ENCODE measurements at regions not wholly inside any gene's neighbourhood (a gene's known extent, or its start where the extent isn't known, plus 50 kb on each side); places are given as distances from the start of the nearest gene placed in this dataset.
"Not testable (repeated sequence)": the region's sequence is repeated elsewhere in the genome, so short reads cannot be mapped to it uniquely, and the experiment has no call there.

DNA sequence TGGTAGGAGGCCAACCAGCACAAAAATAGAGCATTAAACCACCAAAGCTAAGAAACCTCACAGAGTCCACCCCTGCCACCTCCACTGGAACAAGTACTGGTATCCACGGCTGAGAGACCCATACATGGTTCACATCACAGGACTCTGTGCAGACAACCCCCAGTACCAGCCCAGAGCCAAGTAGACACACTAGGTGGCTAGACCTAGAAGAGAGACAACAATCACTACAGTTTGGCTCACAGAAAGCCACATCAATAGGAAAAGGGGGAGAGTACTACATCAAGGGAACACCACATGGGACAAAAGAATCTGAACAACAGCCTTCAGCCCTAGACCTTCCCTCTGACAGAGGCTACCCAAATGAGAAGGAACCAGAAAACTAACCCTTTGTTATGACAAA is 1614.9 kb downstream of the EFNB2 start:
- not testable (repeated sequence) for H3K4me3 ChIP-seq (ENCODE audit: low read depth, low read length); DNase-seq (ENCODE audit: low read depth)

DNA sequence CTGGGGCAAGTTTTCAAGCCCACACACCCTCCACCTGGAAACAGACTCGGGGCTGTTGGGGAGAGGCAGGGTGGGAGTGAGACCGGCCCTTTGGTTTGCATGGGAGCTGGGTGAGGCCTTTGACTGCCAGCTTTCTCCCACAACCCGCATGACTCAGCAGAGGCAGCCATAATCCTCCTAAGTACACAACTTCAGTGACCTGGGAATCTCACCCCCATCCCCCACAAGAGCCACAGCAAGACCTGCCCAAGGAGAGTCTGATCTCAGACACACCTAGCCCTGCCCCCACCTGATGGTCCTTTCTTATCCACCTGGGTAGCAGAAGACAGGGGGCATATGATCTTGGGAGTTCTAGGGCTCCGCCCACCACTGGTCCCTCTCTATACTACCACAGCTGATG is 1615.4 kb downstream of the EFNB2 start:
- H3K4me3 ChIP-seq (ENCODE audit: low read depth, low read length) = no peak overlapping the region
- no peak for DNase-seq (ENCODE audit: low read depth)

DNA sequence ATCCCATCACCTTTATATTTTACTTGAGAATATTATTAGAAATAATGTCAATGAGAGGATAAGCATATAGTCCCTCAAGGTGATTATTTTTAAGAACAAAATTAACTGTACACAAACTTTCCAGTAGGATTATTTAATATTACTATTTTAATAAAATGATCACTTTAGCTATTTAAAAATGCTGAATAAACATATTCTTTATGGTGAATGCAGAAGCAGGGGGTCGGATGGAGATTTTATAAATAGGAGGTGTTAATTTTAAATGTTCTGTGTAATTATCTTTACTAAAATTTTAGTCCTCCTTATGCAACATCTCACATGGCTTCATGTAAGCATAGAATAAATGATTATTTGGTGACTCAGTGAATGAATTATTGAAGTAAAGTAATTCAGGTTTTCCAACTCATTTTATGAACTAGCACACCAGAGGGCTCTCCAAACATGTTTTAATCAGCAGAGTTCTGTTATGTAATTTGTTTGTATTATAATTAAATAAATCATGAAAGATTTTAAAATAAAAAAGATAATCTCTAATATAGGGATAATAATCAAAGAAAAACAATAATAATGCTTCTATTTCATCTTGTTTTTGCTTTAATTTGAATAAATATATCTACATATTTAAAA is 1635.2 kb downstream of the EFNB2 start:
- no peak overlapping the region for H3K4me3 ChIP-seq (ENCODE audit: low read depth, low read length)
- no peak for DNase-seq (ENCODE audit: low read depth)

DNA sequence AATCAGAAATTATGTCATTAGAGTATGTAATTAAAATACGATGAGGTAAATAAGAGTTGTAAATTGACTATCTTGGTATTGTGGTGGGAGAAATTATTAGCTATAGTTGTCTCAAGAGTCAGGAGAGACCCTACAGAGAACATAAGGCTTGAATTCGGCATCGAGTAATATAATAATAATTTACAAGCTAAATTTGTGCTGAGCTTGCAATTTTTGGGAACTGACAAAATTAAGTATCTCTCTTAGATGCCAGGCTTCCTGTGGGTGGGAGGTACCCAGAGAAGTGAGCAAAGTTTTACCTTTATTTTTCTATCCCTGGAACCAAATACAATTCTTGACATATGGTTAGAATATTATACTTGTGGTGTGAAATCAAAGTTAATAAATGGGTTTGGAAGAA is 1637.0 kb downstream of the EFNB2 start:
- no peak overlapping the region for H3K4me3 ChIP-seq (ENCODE audit: low read depth, low read length)
- DNase-seq (ENCODE audit: low read depth) = no peak

DNA sequence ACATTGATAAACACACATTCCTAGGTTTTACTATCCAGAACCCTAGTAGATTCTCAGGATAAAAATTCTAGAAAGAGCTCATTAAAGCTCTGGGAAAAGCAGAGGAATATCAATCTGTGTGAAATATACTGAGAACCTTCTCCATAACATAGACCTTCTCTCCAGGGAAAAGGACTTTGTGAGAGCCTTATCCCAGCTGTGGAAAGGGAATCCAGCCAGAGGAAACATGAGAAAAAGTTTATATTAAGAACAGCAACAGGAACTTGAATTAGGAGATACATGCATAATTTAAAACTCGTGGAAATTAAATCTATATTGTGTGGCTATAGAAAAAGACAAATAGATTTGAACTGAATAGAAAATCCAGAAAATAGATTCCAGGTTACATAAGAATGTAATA is 1639.9 kb downstream of the EFNB2 start:
- no peak overlapping the region for H3K4me3 ChIP-seq (ENCODE audit: low read depth, low read length)
- DNase-seq (ENCODE audit: low read depth) = no peak

DNA sequence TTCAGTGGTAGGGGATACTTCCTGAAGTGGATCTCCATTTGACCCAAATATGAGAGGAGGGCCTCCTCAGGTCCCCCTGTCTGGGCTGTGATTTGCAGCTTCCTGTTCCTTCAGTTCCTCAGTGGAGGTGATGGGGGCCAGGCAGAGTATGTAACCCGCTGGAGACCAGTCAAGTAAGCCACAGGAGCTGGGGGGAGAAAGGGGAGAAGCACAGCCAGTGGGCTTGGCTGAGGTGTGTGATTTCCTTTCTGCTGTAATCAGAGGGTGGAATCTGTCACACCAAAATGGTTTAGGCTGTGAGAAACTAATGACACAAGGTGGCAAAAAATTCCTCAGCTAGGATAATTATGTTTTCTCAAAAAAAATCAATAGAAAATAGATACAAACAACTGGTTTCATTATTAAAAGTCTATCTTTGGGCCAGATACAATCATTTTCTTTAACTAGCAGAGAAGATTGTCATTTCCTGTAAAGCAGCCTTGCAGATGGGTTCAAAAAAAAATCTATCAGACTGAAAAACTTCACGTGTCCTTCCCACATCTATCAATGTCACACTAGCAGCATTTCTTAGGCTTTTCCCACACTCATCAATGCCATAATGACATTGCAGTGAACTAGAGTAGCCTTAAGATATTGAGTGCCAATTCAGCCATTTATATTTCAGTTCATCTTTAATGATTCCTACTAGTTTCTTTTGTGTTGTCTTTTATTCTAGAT is 1660.3 kb downstream of the EFNB2 start:
- DNase-seq (ENCODE audit: low read depth) = no peak
- no peak overlapping the region for H3K4me3 ChIP-seq (ENCODE audit: low read depth, low read length)

DNA sequence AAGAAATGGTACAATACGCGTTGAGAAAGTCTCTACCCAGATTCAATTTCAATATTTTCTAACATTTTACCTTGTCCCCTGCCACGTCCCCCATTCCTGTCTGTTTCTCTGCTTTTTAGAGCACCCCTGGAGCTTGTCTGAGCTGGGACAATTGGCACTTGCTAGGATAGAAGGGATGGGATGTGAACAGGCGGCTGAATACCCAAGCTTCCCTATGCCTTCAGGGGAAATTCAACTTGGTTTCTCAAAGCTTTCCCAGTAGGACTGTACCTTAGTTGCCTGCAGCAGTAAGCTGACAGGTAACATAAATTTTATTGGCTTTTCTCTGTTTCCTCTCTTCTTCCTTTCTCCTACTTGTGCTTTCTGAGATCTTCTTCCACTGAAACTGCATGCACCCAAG is 1663.3 kb downstream of the EFNB2 start:
- no peak overlapping the region for H3K4me3 ChIP-seq (ENCODE audit: low read depth, low read length)
- DNase-seq (ENCODE audit: low read depth) = no peak

DNA sequence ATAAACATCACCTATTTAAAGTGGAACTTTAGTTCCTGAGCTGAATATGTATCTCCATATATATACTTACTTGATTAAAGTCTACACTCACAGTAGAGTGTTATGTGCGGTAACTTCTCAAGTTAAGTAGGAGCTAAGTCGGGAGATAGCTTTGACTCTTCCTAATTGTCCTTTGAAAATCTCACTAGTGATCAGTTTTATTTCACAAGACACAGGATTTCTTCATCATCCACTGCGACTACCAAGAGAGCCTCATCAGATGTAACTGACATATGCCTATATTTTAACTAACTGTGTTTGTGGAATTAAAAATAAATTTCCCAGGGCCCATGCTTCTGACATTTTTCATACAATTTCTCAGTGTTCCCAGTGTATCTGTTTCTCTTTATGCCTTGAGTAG is 1664.0 kb downstream of the EFNB2 start:
- no peak overlapping the region for H3K4me3 ChIP-seq (ENCODE audit: low read depth, low read length)
- DNase-seq (ENCODE audit: low read depth) = no peak

DNA sequence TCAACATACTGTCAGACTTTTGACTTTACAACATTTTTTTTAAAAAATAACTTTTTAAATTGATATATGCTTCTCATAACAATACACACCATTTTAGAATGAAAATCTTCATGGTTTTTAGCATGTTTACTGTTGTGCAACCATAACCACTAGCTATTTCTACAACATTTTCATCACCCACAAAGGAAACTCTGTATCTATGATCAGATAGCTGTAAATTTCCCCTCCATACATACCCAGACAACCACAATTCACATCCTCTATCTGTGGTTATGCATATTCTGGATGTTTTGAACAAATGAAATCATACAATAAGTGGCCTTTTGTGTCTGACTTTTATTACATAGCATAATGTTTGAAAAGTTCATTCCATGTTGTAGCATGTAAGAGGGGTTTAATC is 1666.0 kb downstream of the EFNB2 start:
- no peak overlapping the region for H3K4me3 ChIP-seq (ENCODE audit: low read depth, low read length)
- DNase-seq (ENCODE audit: low read depth) = no peak

DNA sequence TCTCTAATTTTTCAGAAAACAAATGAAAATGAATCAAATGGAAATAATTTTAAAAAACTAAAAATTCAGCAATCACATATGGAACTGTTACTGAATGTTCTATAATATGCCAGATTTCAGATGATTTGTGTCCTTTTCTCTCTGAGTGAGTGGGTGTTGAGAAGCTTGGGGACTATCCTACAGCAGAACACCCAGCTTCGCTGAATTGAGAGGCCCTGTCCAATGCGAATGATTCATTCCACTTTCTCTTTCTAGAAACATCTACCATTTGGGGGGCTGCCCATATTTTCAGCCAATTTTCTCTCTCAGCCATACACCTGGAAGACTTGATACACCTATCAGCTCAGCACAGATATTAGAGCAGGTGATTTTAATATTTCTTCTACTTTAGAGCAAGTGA is 1666.7 kb downstream of the EFNB2 start:
- no peak overlapping the region for H3K4me3 ChIP-seq (ENCODE audit: low read depth, low read length)
- DNase-seq (ENCODE audit: low read depth) = no peak

DNA sequence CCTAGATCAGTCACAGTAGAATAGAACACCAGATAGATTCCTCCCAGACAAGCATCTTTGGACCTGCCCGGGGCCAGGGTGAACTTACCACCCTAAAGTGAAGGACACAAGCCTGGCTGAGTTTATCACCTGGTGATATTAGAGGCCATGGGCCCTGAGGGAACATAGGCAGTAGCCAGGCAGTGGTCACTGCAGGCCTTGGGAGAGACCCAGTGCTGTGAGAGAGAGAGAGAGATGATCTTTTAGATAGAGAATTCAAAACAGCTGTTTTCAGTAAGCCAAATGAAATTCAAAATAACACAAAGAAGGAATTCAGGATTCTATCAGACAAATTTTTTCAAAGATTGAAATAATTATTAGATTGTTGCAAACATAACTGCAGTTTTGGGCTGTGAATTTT is 1679.9 kb downstream of the EFNB2 start:
- no peak overlapping the region for H3K4me3 ChIP-seq (ENCODE audit: low read depth, low read length)
- DNase-seq (ENCODE audit: low read depth) = no peak

DNA sequence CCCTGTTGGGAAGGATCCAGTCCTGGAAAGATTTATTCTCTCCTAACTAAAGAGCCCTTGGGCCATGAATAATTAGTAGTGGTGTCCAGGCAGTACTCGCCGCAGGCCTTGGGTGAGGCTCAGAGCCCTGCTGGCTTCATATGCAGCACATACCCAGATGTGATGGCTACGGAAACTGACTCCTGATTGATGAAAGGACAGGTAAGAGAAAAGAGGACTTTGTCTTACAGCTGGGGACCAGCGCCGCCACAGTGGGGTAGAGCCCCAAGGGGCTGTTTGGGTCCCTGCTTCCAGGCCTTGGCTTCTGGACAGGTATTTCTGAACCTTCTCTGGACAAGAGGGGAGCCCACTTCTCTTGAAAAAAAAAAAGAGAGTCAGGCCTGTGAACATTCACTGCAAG is 1680.8 kb downstream of the EFNB2 start:
- no peak for DNase-seq (ENCODE audit: low read depth)
- H3K4me3 ChIP-seq (ENCODE audit: low read depth, low read length) = no peak overlapping the region

DNA sequence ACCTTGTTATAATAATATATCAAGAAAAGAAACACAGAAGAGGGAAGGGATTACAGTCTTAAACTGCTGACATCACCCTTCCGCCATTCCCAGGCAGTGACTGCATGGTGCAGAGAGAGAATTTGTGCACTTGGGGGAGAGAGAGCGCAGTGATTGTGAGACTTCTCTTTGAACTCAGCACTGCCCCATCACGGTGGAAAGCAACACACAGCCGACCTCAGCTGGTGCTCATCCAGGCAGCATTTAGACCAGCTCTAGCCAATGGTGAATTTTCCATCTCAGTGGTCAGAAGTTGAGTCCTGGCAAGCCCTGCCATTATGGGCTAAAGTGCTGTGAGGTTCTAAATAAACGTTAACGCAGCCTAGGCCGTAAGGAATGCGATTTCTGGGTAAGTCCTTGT is 1681.5 kb downstream of the EFNB2 start:
- DNase-seq (ENCODE audit: low read depth) = no peak
- no peak overlapping the region for H3K4me3 ChIP-seq (ENCODE audit: low read depth, low read length)

DNA sequence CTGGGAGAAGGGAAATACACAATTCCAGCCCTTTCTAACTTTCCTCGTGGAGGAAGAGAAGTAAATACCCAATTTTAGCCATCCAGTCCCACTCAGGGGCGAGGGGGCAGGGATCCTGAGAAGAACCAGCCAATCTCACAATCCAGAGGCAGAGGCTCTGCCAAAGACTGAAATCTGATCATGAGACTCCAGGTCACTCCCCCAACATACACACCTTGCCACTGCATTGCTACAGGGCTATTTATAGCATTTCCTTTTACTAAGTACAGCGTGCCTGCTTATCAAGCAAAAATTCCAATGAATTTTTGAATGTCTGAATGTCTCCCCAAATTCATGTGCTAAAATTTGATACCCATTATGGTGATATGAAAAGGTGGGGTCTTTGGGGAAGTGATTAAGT is 1687.5 kb downstream of the EFNB2 start:
- H3K4me3 ChIP-seq (ENCODE audit: low read depth, low read length) = no peak overlapping the region
- DNase-seq (ENCODE audit: low read depth) = no peak

DNA sequence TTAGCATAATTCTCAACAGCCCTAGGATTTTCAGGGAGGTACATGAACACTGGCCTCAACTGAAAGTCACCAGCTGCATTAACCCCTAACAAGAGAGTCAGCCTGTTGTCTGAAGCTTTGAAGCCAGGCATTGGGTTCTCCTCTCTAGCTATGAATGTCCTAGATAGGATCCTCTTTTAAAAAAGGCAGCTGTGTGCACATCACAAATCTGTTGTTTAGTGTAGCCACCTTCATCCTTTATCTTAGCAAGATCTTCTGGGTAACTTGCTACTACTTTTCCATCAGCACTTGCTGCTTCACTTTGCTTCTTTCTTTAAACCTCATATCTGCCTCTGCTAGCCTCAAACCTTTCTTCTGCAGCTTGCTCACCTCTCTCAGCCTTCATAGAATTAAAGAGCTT is 1692.1 kb downstream of the EFNB2 start:
- H3K4me3 ChIP-seq (ENCODE audit: low read depth, low read length) = no peak overlapping the region
- DNase-seq (ENCODE audit: low read depth) = no peak

DNA sequence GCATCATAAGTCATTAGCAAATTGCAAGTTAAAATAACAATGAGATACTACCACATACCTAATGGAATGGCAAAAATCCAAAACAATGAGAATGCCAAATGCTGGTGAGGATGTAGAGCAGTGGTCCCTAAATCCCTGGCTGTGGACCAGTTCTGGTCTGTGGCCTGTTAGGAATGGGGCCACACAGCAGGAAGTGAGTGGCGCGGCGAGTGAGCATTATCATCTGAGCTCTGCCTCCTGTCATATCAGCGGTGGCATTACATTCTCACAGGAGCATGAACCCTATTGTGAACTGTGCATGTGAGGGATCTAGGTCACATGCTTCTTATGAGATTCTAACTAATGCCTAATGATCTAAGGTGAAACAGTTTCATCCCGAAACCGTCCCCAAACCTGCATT is 1694.4 kb downstream of the EFNB2 start:
- no peak for DNase-seq (ENCODE audit: low read depth)
- H3K4me3 ChIP-seq (ENCODE audit: low read depth, low read length) = no peak overlapping the region

DNA sequence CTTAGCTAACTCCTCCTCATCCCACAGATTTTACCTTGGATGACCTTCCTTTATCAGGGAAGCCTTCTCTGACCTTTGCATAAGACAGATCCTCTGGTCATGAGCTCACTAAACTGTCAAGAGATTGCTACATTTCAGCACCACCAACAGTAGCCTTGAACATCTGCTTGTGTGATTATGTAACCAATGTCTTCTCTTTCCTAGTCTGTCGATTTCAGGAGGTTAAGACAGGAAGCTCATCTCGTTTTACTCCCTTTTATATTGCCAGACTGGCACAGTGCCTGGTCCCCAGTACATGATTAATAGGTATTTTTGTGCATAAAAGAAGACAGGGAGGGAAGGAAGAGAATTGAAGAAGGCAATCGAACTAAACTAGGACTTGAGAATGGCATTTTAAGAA is 1697.7 kb downstream of the EFNB2 start:
- no peak for DNase-seq (ENCODE audit: low read depth)

DNA sequence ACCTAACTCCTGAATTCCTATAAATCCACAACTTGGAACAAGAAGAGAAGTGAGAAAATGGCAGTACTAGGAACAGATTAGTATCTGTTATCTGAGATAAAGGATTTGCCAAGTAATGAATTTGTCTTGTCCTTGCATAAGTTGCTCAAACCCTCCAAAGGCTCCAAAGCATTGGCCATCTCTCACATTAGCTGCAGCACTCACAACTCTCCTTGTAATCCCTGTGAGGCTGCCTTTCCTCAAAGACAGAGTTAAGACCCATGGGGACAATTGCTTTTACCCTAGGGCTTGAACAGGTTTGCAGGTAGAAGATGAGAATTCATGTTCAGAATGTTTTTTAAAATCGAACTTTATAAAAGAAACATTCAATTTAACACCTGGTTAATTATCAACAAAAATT is 1702.2 kb downstream of the EFNB2 start:
- no peak overlapping the region for H3K4me3 ChIP-seq (ENCODE audit: low read depth, low read length)
- DNase-seq (ENCODE audit: low read depth) = no peak

More for the DNA sequence above, 1697.7 kb downstream of the EFNB2 start:
- no peak overlapping the region for H3K4me3 ChIP-seq (ENCODE audit: low read depth, low read length)

DNA sequence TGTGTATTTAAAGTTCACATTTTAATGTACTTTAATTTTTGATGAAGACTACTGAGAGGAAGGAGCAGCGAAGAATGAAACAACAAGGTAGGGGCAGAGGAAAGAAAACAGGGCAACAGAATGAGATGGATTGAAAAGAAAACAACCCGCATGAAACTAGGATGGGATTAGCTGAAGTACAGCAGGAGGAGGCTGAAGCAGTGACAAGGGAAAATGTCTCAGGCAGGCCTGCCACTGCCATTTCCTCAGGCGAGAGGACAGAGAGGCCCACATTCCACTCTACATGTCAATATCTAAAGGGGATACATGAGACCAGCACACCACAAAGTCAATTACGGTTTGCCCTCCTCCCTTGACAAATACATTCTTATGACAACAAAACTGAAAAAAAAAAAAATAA is 1703.2 kb downstream of the EFNB2 start:
- no peak overlapping the region for H3K4me3 ChIP-seq (ENCODE audit: low read depth, low read length)
- no peak for DNase-seq (ENCODE audit: low read depth)

DNA sequence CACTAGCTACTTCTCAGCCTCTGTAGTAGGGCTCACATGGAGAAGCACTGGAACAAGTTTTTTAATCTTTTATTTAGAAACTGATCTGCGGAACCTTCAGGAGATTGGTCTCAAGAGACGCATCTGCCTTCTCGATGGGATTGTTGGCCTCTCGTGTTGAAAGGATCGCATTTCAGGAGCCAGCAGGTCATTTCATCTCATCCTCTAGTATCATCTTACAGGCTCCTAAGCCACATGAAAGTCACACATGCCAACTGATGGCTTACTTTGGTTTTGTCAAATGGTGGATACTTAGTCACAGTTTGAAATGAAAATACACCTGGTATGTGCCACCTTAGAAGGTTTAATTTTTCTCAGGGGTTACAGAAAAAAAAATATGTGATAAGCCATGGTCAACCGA is 1703.6 kb downstream of the EFNB2 start:
- no peak overlapping the region for H3K4me3 ChIP-seq (ENCODE audit: low read depth, low read length)
- no peak for DNase-seq (ENCODE audit: low read depth)

DNA sequence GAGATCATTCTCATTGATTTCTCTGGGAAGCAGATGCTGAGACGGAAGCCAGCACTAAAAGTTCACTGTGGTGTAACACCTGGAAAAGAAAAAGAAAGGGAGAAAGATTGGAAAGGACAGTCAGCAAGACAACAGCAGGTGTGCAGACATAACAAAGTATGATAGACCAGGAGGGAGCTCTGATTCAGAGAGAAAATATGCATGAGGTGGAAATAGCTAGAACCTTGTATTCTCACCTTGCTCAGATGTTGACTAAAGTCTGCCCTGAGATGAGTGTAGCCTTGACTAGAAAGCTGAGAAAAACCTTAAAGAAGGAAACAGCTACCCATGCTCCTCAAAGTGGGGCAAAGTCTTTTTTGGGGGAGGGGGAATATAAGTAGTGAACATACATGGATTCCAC is 1711.8 kb downstream of the EFNB2 start:
- no peak for DNase-seq (ENCODE audit: low read depth)
- H3K4me3 ChIP-seq (ENCODE audit: low read depth, low read length) = no peak overlapping the region

DNA sequence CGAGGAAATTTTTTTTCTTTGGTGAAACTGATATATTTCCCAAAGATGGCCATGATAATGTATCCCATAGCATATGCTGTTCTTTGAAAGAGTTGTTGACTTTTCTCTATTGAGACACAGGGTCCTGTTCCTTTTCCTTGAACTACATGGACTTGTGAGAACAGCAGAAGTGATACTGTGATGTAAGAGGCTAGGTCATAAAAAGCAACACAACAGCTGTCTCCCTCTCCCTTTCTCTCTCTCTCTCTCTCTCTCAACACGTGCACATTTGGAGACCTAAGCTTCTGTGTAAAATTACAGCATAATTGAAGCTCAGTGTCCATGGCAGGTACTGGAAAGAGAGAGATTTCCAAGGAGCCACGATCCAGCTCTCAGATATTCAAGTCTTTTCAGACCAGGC is 1712.4 kb downstream of the EFNB2 start:
- H3K4me3 ChIP-seq (ENCODE audit: low read depth, low read length) = no peak overlapping the region
- no peak for DNase-seq (ENCODE audit: low read depth)

Measured in skeletal muscle cell (primary cell).